Peyer's patch (tissue), 4 donors: ENCODE measurements at regions not wholly inside any gene's neighbourhood (a gene's known extent, or its start where the extent isn't known, plus 50 kb on each side); places are given as distances from the start of the nearest gene placed in this dataset.

Source experiments
- POLR2A ChIP-seq, 2 donors: fragments of 450-650 bp; IDR thresholded peaks; one replicate each; pipeline ENCODE4 v1.5.1; 2017; ENCODE audit warnings: antibody characterized with exemption in 2 of 2, mild to moderate bottlenecking in 2 of 2, moderate library complexity in 2 of 2
- TF ChIP-seq, protein P1 (sequence below), 6 experiments: fragments of 450-650 bp in 4 of 6; fragments of 200-600 bp in 2 of 6; sonication (generic) in 1 of 6; IDR thresholded peaks; one replicate each; pipeline ENCODE4 v1.5.1; 2017 to 2019; ENCODE audit warnings: antibody characterized with exemption in 6 of 6, mild to moderate bottlenecking in 3 of 6, moderate library complexity in 1 of 6

DNA sequence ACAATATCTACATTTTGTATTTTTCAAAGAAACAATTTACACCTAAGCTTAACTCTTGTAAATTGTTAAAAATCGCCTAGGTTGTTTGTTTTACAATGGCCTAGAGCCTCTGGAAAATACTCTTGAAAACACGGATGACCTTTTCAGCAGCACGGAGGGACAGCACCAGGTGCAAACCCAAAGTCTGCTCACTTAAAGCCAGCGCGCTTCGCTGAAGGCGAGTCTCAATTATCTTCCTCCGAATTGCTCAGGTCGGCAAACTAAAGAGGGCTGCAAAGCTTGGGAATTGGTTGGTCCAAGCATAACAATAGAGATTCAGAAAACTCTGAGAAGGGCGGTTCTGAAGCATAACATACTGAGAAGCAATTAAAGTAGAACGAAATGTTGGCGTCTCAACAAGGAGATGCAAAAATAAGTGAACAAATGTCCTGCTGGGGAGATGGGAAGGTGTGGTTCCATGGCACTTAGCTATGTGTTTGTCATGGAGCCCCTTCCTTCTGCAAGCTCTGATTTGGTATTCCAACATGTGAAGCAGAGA, 139.9 kb upstream of the PITRM1 start:
- TF ChIP-seq, protein P1, sequence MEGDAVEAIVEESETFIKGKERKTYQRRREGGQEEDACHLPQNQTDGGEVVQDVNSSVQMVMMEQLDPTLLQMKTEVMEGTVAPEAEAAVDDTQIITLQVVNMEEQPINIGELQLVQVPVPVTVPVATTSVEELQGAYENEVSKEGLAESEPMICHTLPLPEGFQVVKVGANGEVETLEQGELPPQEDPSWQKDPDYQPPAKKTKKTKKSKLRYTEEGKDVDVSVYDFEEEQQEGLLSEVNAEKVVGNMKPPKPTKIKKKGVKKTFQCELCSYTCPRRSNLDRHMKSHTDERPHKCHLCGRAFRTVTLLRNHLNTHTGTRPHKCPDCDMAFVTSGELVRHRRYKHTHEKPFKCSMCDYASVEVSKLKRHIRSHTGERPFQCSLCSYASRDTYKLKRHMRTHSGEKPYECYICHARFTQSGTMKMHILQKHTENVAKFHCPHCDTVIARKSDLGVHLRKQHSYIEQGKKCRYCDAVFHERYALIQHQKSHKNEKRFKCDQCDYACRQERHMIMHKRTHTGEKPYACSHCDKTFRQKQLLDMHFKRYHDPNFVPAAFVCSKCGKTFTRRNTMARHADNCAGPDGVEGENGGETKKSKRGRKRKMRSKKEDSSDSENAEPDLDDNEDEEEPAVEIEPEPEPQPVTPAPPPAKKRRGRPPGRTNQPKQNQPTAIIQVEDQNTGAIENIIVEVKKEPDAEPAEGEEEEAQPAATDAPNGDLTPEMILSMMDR (IDR thresholded peaks at IDR 0.05) = no peak
- TF ChIP-seq POLR2A (IDR thresholded peaks at IDR 0.05) = no peak
